ENCODE measurements at regions not wholly inside any gene's neighbourhood (a gene's known extent, or its start where the extent isn't known, plus 50 kb on each side); places are given as distances from the start of the nearest gene placed in this dataset.

GRCh38 chr1:76021846-76022245, 52.7 kb upstream of the ST6GALNAC3 start:
- TF ChIP-seq CTCF (IDR thresholded peaks at IDR 0.05; ENCODE audit: control extremely low read depth, extremely low read depth, low read depth, missing control alignments): no peak
- POLR2A ChIA-PET: no interaction called here
- CTCF ChIA-PET: no interaction called here
- no peak for DNase-seq (ENCODE audit: extremely low spot score)

- CTCF ChIA-PET: no interaction called here
Observed at GRCh38 chr1:76023669-76024435, 50.7 kb upstream of the ST6GALNAC3 start.

More at GRCh38 chr1:76023669-76024435, 50.7 kb upstream of the ST6GALNAC3 start:
- no peak for TF ChIP-seq CTCF (IDR thresholded peaks at IDR 0.05; ENCODE audit: control extremely low read depth, extremely low read depth, low read depth, missing control alignments)
- DNase-seq (ENCODE audit: extremely low spot score): no peak
- POLR2A ChIA-PET: no interaction called here

Measured in GM10248 (cell line).